Testis (tissue), 2 donors: ENCODE measurements at regions not wholly inside any gene's neighbourhood (a gene's known extent, or its start where the extent isn't known, plus 50 kb on each side); places are given as distances from the start of the nearest gene placed in this dataset.
"Not testable (repeated sequence)": the region's sequence is repeated elsewhere in the genome, so short reads cannot be mapped to it uniquely, and the experiment has no call there.

ENCODE experiments used
- DNase-seq: peaks from one replicate; pipeline ENCODE4 v3.0.0-alpha.2; 2019
- H3K27ac ChIP-seq, 2 donors: fragments of 200-600 bp; sonication (generic); one replicate each; pipeline ENCODE4 v1.5.1; 2019
- H3K27me3 ChIP-seq: fragments of 200-600 bp; sonication (generic); one replicate; pipeline ENCODE4 v1.5.1; 2019
- H3K36me3 ChIP-seq: fragments of 200-600 bp; sonication (generic); one replicate; pipeline ENCODE4 v1.5.1; 2017; ENCODE audit warnings: low read depth; ENCODE audit errors: missing control alignments
- H3K4me1 ChIP-seq: fragments of 200-600 bp; sonication (generic); one replicate; pipeline ENCODE4 v1.5.1; 2019
- H3K4me3 ChIP-seq, 2 donors: fragments of 200-600 bp; sonication (generic); one replicate each; pipeline ENCODE4 v1.5.1; 2017 to 2019
- H3K9me3 ChIP-seq: fragments of 200-600 bp; sonication (generic); one replicate; pipeline ENCODE4 v1.5.1; 2017
- POLR2A ChIP-seq: fragments of 450-650 bp; IDR thresholded peaks from one replicate; pipeline ENCODE4 v1.6.1; 2017; ENCODE audit warnings: antibody characterized with exemption, mild to moderate bottlenecking, moderate library complexity
- WGBS, 2 donors: methylation state at CpG; one replicate each; pipeline ENCODE4 v1.1.5; 2018; 5-methylcytosine and 5-hydroxymethylcytosine counted together
- intact Hi-C: fragments of 100-400 bp; cut with DNase I; formaldehyde crosslinking; loops from one replicate; pipeline ENCODE4 v1.15.1; 2023; ENCODE audit warnings: low total_unique reads
- TF ChIP-seq, protein P1 (sequence below), 3 experiments: fragments of 450-650 bp in 2 of 3; fragments of 200-600 bp in 1 of 3; sonication (generic) in 1 of 3; IDR thresholded peaks; one replicate each; pipeline ENCODE4 v1.5.1; 2016 to 2019; ENCODE audit warnings: antibody characterized with exemption in 3 of 3, mild to moderate bottlenecking in 2 of 3, moderate library complexity in 1 of 3

DNA sequence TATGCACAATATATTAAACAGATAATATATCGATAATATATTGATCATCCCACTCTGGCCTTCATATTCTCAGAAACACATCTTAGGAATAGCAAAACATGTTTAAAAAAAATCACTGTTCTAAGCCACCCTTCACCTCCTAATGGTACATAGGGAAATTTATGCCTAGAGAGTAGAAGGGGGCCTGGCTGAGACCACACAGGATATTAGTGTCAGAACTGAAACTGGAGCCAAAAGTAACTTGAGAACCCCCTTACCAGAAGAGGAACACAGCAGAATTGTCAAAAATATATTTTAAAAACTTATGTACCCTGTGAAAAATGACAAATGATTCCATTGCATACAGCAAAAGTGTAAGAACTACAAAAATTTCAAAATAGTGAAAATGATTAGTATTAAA, 173.1 kb downstream of the VSIG4 start:
- TF ChIP-seq, protein P1, sequence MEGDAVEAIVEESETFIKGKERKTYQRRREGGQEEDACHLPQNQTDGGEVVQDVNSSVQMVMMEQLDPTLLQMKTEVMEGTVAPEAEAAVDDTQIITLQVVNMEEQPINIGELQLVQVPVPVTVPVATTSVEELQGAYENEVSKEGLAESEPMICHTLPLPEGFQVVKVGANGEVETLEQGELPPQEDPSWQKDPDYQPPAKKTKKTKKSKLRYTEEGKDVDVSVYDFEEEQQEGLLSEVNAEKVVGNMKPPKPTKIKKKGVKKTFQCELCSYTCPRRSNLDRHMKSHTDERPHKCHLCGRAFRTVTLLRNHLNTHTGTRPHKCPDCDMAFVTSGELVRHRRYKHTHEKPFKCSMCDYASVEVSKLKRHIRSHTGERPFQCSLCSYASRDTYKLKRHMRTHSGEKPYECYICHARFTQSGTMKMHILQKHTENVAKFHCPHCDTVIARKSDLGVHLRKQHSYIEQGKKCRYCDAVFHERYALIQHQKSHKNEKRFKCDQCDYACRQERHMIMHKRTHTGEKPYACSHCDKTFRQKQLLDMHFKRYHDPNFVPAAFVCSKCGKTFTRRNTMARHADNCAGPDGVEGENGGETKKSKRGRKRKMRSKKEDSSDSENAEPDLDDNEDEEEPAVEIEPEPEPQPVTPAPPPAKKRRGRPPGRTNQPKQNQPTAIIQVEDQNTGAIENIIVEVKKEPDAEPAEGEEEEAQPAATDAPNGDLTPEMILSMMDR (IDR thresholded peaks at IDR 0.05) = no peak
- TF ChIP-seq POLR2A = no peak
- Histone ChIP-seq H3K36me3 (no peaks in the 10 kb centered on the region), H3K27ac (no peak overlapping the region), H3K4me1 (no peaks in the 10 kb centered on the region), H3K27me3 (no peaks in the 10 kb centered on the region), H3K4me3 (no peak overlapping the region), H3K9me3 (no peaks in the 10 kb centered on the region)
- DNase-seq = no peak
- 60 to 85% methylated on average over 1 of the region's 1 CpG for WGBS, 2 donors
- intact Hi-C loops = no loop called here

DNA sequence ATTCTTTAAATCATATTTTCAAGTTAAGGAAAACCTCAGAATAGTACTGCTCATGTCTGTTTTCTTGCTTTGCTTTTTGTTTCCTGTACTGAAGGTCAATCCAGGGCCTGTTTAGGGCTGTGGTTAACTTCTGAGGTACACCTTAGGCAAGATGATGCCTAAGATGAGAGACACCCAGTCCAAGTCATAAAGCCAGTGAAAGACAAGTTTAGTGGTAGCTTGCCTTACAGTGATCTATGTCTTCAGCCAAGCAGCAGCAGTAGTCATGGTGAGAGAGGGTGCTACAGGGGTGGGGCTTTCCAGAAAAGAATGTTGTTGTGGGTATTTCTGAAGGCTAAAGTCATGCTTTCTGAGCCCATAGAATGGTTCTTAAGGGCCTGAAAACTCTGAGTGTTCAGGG, 173.7 kb downstream of the VSIG4 start:
- intact Hi-C loops = no loop called here
- H3K4me3 ChIP-seq = no peak overlapping the region
- H3K4me1 ChIP-seq = no peaks in the 10 kb centered on the region
- no peak for DNase-seq
- TF ChIP-seq POLR2A = no peak
- TF ChIP-seq, protein P1 (IDR thresholded peaks at IDR 0.05) = no peak
- H3K27me3 ChIP-seq = no peaks in the 10 kb centered on the region
- H3K9me3 ChIP-seq = no peaks in the 10 kb centered on the region
- H3K36me3 ChIP-seq = no peaks in the 10 kb centered on the region
- H3K27ac ChIP-seq = no peak overlapping the region

DNA sequence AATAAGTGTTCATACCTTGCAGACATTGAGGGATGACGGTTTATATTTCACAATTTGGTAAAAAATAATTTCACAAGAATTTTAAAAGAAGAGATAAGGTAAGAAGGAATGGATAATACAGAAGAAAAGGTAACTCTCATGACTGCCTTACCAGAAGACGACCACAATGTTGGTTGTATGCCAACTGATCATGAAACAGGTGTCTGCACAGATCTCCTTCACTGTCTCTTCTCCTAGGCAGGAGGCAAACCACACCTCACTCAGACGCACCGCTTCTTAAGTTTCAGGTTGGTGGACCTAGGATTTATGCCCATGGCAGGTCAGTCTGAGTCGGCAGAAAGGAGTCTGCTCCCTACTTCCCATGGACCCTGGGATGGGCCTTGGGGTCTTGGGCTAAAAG, 177.2 kb downstream of the VSIG4 start:
- H3K9me3 ChIP-seq = no peaks in the 10 kb centered on the region
- intact Hi-C loops = no loop called here
- WGBS, 2 donors = 64 to 83% methylated on average over 4 to 5 of the region's 5 CpGs
- no peaks in the 10 kb centered on the region for H3K4me1 ChIP-seq
- TF ChIP-seq, protein P1 (IDR thresholded peaks at IDR 0.05) = no peak
- no peak for TF ChIP-seq POLR2A
- H3K36me3 ChIP-seq = no peaks in the 10 kb centered on the region
- H3K27me3 ChIP-seq = no peaks in the 10 kb centered on the region
- DNase-seq = no peak
- no peak overlapping the region for H3K27ac ChIP-seq
- H3K4me3 ChIP-seq = no peak overlapping the region

GRCh38 chrX:65859299-65859698, 180.6 kb downstream of the VSIG4 start:
- no peak for DNase-seq
- Histone ChIP-seq H3K27ac (no peak overlapping the region), H3K36me3 (no peaks in the 10 kb centered on the region), H3K4me3 (no peak overlapping the region), H3K27me3 (no peaks in the 10 kb centered on the region), H3K9me3 (no peaks in the 10 kb centered on the region), H3K4me1 (no peaks in the 10 kb centered on the region)
- intact Hi-C loops = no loop called here
- TF ChIP-seq, protein P1 (IDR thresholded peaks at IDR 0.05) = no peak
- no peak for TF ChIP-seq POLR2A

GRCh38 chrX:65854437-65854836, 185.4 kb downstream of the VSIG4 start:
- H3K27me3 ChIP-seq, H3K9me3 ChIP-seq, DNase-seq, H3K36me3 ChIP-seq, H3K4me3 ChIP-seq, H3K27ac ChIP-seq, H3K4me1 ChIP-seq, intact Hi-C loops: not testable (repeated sequence)
- WGBS, 2 donors = 64 to 69% methylated on average over 1 of the region's 1 CpG

DNA sequence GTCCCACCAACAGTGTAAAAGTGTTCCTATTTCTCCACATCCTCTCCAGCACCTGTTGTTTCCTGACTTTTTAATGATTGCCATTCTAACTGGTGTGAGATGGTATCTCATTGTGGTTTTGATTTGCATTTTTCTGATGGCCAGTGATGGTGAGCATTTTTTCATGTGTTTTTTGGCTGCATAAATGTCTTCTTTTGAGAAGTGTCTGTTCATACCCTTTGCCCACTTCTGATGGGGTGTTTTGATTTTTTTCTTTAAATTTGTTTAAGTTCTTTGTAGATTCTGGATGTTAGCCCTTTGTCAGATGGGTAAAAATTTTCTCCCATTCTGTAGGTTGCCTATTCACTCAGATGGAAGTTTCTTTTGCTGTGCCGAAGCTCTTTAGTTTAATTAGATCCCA, 183.9 kb downstream of the MSN start:
- 88 to 91% methylated on average over 1 of the region's 1 CpG for WGBS, 2 donors
- H3K9me3 ChIP-seq, H3K36me3 ChIP-seq, H3K27ac ChIP-seq, H3K27me3 ChIP-seq, intact Hi-C loops, H3K4me3 ChIP-seq, H3K4me1 ChIP-seq, DNase-seq: not testable (repeated sequence)

GRCh38 chrX:65850821-65851220, 183.4 kb downstream of the MSN start:
- H3K27me3 ChIP-seq, H3K27ac ChIP-seq, intact Hi-C loops, H3K4me1 ChIP-seq, H3K9me3 ChIP-seq, H3K36me3 ChIP-seq, DNase-seq, H3K4me3 ChIP-seq: not testable (repeated sequence)
- 76 to 92% methylated on average over 2 of the region's 2 CpGs for WGBS, 2 donors
